ENCODE measurements at regions not wholly inside any gene's neighbourhood (a gene's known extent, or its start where the extent isn't known, plus 50 kb on each side); places are given as distances from the start of the nearest gene placed in this dataset.

DNA sequence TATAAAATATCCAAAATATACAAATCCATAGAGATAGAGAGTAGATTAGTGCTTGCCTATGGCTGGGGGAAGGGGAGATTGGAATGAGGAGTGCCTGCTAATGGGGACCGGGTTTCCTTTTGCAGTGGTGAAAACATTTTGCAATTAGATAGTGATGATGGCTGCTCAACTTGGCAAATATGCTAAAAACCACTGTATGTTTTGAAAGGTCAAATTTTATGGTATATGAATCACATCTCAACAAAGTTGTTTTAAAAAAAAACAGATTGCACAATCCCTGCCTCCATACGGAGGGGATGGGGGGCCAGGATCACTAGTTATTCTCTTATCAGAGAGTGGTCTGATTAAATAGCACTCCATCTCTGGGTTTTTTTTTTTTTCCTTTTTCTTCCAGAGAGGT is 76.9 kb upstream of the RIPOR2 start:
- no peak for DNase-seq (ENCODE audit: low read depth)

DNA sequence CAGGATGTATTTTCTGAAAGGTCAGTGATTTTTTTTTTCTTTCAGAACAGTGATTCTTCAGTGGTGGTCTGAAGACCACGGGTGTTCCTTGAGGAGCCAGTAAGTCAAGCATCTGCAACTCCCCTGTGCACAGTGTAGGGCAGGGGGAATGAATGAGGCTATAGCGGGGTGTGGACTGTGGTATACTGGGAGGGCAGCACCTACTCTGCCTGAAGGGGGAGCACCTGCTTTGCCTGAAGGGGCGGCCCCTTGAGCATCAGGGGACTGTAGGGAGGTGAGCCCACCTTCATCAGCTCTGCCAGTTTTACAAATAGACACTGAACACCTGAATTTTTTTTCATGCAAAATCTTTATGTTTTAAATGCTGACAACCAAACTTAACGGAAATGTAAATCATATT is 77.5 kb upstream of the RIPOR2 start:
- no peak for DNase-seq (ENCODE audit: low read depth)

DNA sequence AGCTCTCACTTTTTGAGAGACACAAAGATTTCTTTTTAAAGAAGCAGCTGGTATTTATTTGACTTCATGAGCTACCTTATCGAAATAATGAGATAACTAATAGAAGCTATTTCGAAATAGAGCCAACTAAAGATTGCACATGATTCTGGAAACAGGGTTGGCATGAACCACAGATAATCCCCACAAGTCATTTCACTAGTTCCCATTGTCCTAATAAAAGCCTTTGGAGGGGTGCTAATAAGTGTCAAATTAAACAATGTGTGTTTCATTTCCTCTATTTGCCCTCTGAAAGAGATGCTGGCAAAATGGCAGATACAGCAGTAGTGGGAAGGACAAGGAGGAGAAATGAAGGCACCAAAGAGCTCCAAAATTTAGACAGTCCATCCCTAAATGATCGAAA is 78.6 kb upstream of the RIPOR2 start:
- DNase-seq (ENCODE audit: low read depth), result no peak

GRCh38 chr6:25014791-25015560 is 79.2 kb upstream of the RIPOR2 start:
- no peak for DNase-seq (ENCODE audit: low read depth)

DNA sequence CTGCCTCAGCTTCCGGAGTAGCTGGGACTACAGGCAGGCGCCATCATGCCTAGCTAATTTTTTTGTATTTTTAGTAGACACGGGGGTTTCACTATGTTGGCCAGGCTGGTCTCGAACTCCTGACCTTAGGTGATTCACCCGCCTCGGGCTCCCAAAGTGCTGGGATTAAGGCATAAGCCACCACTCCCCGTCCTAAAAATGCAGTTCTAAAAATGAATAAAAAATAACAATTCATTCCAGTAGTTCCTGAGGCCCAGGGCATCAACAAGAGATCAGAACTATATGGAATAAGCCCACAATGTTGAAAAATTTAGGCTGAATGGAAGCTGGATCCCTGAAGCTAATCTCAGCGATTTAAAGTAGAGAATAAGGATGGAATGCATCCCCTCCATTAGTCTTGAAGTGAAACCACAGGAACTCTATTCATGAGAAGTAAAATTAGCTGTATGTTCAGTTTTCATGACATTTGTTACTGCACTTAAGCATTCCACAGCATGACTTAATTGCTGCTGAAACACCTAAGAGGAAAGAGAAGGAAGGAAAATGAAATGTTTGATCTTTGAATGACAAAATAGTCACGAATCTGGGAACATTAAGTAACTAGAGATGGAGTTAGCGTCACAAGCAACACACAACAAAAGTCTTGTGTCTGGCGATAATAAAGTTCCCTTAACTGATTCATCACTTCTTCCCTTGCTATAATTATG is 80.4 kb upstream of the RIPOR2 start:
- DNase-seq (ENCODE audit: low read depth), result no peak

DNA sequence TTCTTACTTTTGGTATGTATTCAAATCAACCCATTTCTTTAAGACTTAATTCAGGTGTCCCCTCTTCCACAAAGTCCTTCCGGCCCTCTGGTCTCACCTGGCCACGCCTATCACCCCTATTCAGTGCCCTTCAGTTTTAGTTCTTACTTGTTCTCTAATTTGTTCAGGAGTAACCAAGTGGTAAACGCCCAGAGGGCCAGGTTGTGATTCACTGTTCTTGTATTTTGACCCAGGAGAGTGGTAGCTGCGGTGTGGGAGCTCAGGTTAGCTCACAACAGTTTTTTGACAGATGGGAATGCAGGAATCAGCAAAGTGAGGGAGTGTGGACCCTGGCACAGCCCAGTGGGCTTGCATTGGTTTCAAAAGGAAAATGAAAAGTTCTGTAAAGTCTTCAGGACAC is 81.7 kb upstream of the RIPOR2 start:
- DNase-seq (ENCODE audit: low read depth), result no peak

DNA sequence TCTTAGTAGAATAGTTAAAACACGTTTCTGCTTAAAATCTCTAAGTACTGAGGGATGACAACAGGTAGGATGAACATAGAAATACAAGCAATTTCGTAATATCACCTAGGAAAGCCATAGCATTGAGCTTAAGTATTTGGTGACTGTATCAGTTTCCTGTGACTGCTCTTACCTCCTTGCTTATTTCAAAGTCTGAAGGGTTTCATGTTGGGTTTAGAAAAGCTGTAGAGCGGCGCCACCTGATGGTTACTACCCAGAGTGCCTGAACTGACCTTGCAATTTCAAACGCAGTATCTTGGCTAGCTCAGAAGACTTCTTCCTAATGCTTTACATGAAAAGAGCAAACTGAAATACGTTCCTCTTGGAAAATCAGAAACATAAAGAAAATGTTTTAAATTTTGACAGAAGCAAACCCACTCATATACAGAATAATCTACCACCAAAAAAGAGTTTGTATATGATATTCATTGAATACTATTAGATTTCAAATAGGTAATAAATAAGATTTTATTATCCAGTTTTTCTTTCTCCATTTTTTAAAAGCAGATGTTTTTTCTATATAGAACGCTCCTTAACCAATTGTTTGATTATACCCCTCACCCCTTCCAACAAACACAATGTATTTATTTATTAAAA is 82.3 kb upstream of the RIPOR2 start:
- DNase-seq (ENCODE audit: low read depth), result peak; percentile 60

- DNase-seq (ENCODE audit: low read depth), result no peak
Observed at GRCh38 chr6:25018568-25018954, 82.8 kb upstream of the RIPOR2 start.

GRCh38 chr6:25022140-25022553 is 86.4 kb upstream of the RIPOR2 start:
- DNase-seq (ENCODE audit: low read depth), result no peak

DNA sequence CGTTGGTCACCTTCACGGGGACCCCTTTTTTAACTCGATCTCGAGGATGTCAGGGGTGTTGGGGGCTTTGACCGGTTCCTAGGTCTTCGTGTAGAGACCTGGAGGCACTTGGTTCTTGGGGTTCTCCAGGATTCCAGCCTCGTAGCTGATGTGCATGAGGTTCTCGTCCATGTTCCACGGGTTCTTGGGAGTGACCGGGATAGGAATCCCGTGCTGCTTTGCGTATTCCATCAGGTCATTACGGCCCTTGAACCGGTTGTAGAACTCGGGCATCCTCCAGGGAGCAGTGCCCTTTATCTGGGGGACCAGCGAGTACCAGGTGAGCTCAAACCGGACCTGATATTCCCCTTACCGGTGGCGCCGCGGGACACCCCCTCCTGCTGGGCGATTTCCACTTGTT is 88.0 kb upstream of the RIPOR2 start:
- DNase-seq (ENCODE audit: low read depth), result no peak

DNA sequence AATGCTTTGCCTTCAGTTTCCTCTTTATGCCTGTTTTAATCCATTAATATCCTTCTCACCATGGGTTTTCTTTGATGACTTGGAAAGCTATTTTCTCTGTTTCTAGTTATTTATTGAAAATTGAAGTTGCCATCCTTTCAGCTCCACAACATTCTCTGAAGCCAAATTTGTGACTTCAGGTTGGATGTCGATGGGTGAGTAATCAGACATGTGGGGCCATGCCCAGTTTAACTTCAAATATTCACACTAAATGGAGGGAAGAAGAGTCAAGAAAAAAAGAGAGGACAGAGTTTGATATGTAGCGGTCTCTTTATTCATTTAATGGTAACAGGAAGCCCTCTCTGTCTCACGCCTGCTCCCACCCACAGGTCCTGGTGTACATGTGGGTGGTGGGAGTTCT is 89.1 kb upstream of the RIPOR2 start:
- DNase-seq (ENCODE audit: low read depth), result no peak

GRCh38 chr6:25025248-25025918 is 89.6 kb upstream of the RIPOR2 start:
- DNase-seq (ENCODE audit: low read depth), result no peak

GRCh38 chr6:25025919-25026301 is 90.2 kb upstream of the RIPOR2 start:
- no peak for DNase-seq (ENCODE audit: low read depth)

- DNase-seq (ENCODE audit: low read depth), result no peak
Observed at GRCh38 chr6:25026723-25027122, 91.0 kb upstream of the RIPOR2 start.

GRCh38 chr6:25027221-25027916 is 91.6 kb upstream of the RIPOR2 start:
- DNase-seq (ENCODE audit: low read depth), result peak; percentile 59

DNA sequence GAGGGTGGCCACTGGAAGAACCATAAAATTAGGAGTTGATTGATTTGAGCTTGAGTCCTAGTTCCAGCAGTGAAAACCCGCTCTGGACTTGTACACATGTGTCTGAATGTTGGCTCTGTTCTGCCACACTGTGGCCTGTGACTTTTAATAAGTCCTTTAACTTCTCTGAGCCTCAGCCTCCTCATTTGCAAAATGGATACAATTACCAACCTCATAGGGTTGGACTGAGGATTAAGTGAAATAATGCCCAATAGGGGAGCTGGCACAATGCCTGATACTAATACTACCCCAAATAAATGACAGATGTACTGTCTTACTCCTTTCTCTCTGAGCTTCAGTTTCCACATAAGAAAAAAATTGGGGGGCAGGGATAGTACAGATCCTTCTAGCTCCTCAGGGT is 92.6 kb upstream of the RIPOR2 start:
- DNase-seq (ENCODE audit: low read depth), result no peak

- DNase-seq (ENCODE audit: low read depth), result no peak
Observed at GRCh38 chr6:25032934-25033333, 97.2 kb upstream of the RIPOR2 start.

GRCh38 chr6:25034431-25034921 is 98.7 kb upstream of the RIPOR2 start:
- DNase-seq (ENCODE audit: low read depth), result no peak

GRCh38 chr6:25035174-25035511 is 99.4 kb upstream of the RIPOR2 start:
- no peak for DNase-seq (ENCODE audit: low read depth)

- no peak for DNase-seq (ENCODE audit: low read depth)
Observed at GRCh38 chr6:25035512-25036435, 100.0 kb upstream of the RIPOR2 start.

GRCh38 chr6:25036461-25036860 is 100.7 kb upstream of the RIPOR2 start:
- DNase-seq (ENCODE audit: low read depth), result no peak

Data from stimulated activated CD8-positive, alpha-beta memory T cell treated with anti-CD3 and anti-CD28 coated beads, Interleukin-4, amount 100 ng/mL, for 24 hours (primary cell).